GM21367 (cell line): ENCODE measurements at regions not wholly inside any gene's neighbourhood (a gene's known extent, or its start where the extent isn't known, plus 50 kb on each side); places are given as distances from the start of the nearest gene placed in this dataset.
"Not testable (repeated sequence)": the region's sequence is repeated elsewhere in the genome, so short reads cannot be mapped to it uniquely, and the experiment has no call there.

Experiments
- ATAC-seq: cut with Tn5 transposase; IDR thresholded peaks from one replicate; pipeline ENCODE4 v1.9.1; 2021; ENCODE audit not compliant: unreplicated experiment

- no peak for ATAC-seq
Measured at GRCh38 chr4:177235026-177235425, 74.6 kb upstream of the NEIL3 start.

- no peak for ATAC-seq
Measured at GRCh38 chr4:177236886-177237285, 72.8 kb upstream of the NEIL3 start.

DNA sequence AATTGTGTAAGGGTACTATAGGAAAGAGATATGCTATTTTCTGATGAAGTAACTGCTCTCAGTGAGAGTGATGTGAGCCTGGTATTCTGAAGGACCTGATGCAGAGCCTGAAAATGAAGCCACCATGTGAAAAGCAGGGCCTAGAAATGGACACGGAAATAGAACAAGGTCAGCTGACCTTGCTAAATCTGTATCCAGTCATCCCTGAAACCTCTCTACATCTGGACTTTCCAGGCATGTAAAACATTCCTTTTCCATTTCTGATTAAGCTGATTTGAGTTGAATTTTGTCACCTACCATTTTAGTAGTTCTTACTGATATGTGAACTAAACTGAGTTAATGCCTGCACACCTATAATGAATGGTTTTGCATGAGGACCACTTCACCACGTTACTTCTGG lies 72.4 kb upstream of the NEIL3 start:
- no peak for ATAC-seq

- no peak for ATAC-seq
Measured at GRCh38 chr4:177239477-177239876, 70.2 kb upstream of the NEIL3 start.

DNA sequence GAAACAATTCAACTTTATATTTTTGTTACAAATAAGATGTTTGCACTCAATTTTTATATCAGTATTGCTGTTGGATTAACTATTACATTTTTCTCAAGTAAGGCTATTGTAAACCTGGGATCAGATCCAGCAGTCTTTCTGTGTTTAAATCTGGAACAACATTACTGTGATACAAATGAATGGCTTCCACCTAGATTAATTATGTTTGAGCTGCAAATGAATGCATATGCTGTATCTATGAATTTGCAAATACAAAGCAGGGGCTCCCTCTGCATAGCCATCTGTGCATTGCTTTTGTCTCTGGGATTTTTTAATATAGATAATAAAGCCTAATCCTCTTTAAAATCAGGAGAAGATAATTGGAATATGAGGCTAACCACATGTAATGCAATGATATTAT lies 69.8 kb upstream of the NEIL3 start:
- no peak for ATAC-seq

DNA sequence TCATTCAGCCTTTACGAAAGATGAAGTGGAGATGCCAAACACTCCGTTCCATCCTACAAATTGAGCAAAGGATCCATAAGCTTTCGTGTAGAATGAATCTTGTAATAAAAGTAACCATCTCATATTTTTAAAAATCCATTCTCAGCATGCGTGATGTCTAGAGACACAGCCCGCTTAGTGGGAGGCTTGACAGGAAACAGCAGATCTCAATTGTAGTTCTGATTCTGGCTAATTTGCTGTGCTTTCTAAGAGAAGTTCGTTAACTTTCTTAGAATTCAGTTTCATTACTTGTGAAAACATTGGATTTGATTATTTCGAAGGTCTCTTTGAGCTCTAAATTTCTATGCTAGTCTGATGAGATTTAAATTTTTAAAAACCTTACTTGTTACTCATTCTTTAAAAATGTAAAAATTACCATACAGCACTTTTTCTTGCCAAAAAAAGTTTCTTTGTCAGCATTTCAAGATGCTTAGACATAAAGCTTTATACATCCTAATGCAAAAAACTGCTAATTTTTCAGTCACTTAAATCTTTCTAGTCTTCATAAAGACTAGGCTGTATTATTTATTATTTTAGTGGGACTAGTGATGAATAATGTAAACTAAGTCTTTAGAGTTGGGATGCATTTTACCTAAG lies 66.9 kb upstream of the NEIL3 start:
- ATAC-seq = no peak

DNA sequence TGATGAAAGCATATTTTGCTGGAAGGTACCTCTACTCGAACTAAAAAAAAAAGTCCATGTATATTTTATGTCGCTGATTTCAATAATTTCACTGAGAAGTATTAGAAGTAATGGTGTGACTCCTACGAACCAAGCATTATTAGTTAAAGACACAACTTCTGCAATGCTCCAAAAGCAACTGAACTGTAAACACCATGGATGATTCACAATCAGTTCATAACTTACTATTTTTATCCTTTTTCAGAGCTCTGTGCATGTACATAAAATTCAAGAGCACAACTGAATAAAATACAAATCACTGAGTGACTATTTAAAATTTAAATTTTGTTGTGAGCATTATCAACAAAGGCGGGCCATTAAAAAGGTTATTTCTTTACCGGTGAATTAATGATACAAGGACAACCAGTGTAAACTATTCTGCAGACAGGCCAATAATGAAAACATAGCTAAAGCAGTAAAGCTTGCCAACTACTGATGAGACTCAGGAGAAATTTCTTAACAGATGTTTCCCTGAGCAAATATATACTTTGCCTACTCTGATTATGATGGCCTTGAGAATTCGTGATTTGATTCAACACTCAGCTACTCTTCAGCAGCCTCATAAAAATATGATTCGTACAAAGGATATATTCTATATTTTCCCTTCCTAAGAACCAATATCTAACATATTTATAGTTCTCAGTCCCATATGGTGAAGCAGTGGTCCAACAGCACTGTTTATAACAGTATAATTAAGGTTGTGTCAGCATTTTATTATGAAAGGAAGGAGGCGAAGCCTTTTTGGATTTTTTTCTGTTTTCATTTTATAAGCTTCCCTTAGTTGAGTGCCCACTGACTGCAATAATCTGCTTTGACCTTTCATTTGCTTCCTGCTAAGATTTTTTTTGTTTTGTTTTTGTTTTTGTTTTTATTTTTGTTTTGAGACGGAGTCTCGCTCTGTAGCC lies 62.8 kb upstream of the NEIL3 start:
- no peak for ATAC-seq

DNA sequence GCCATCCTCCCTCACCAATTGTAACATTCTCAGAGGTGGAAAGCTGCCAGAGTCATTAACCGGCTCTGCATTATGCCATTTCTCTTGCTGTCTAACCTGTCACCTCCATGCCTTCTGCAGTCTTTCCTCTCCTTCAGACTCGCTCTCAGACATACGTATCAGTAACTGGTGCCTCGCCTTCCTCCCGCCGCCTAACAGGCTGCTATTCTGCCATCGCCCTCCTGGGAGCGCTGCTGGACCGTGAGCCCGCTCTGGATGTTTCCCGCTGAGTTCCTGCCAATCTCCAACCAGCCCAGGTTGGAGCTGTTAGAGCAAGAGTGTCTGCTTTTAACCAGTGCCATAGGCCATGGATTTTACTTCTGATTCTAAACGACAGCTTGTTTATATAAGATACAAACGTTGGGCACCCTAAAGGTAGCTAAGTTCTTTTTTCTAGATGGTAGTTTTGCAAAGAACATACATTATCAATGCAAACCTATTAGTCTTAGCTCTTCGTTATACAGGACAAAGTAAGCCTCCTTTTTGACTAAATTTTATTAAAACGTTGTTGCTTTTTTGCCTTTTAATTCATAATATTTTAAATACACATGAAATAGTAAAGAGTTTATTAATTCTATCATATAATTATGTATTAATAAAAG lies 59.5 kb upstream of the NEIL3 start:
- ATAC-seq = peak; percentile 99

- ATAC-seq = no peak
Measured at GRCh38 chr4:177251237-177251636, 58.4 kb upstream of the NEIL3 start.

GRCh38 chr4:177255359-177255758 lies 54.3 kb upstream of the NEIL3 start:
- no peak for ATAC-seq

- ATAC-seq = no peak
Measured at GRCh38 chr4:177256950-177257349, 52.7 kb upstream of the NEIL3 start.

GRCh38 chr4:177259466-177259865 lies 50.2 kb upstream of the NEIL3 start:
- ATAC-seq = not testable (repeated sequence)
